Suppressor macrophage (primary cell): ENCODE measurements at regions not wholly inside any gene's neighbourhood (a gene's known extent, or its start where the extent isn't known, plus 50 kb on each side); places are given as distances from the start of the nearest gene placed in this dataset.

Source experiments
- DNase-seq, 4 experiments: peaks; one replicate each; pipeline ENCODE4 v3.0.0-alpha.2; 2020 to 2022

- no peak for DNase-seq
Measured at GRCh38 chr12:91994208-91994797, 151.3 kb downstream of the BTG1 start.

GRCh38 chr12:91993287-91994017, 152.2 kb downstream of the BTG1 start:
- DNase-seq: no peak

DNA sequence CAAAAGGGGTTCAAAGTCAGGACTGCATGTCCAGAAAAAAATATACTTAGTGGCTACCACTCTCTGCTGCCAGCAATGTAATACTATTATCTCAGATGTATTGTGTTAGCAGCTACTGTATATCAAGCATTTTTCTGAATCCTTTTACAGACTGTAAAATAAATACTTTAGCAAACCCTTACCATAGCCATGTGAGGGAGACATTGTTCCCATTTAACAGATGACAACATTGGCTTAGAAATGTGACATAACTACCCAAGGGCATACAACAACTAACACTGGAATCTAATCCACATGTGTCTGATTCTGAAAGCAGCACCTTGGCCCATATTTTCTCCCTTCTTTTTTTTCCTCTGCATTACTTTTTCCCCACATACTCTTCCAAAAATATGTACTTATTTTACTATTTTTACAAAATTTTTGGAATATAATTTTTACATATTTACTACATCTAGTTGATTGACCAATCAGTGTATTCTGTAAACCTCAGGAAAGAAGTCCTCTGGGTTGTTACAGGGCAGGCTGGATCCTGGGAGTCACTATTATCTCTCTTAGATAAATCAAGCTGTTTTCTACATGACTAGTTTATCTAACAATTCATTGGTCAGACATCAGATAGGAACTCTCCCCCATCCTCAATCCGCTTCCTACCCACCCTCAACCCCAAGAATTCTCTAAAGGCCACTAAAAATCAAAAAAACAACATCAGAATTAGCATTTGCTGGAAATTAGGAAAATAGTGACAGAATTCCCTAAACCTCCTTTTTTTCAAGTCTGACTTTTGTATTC, 154.1 kb downstream of the BTG1 start:
- DNase-seq: peak in 2 of 4 experiments; percentile 42 to 50

- DNase-seq: no peak
Measured at GRCh38 chr12:91990525-91990924, 155.1 kb downstream of the BTG1 start.

- DNase-seq: no peak
Measured at GRCh38 chr12:91989143-91989542, 156.5 kb downstream of the BTG1 start.

DNA sequence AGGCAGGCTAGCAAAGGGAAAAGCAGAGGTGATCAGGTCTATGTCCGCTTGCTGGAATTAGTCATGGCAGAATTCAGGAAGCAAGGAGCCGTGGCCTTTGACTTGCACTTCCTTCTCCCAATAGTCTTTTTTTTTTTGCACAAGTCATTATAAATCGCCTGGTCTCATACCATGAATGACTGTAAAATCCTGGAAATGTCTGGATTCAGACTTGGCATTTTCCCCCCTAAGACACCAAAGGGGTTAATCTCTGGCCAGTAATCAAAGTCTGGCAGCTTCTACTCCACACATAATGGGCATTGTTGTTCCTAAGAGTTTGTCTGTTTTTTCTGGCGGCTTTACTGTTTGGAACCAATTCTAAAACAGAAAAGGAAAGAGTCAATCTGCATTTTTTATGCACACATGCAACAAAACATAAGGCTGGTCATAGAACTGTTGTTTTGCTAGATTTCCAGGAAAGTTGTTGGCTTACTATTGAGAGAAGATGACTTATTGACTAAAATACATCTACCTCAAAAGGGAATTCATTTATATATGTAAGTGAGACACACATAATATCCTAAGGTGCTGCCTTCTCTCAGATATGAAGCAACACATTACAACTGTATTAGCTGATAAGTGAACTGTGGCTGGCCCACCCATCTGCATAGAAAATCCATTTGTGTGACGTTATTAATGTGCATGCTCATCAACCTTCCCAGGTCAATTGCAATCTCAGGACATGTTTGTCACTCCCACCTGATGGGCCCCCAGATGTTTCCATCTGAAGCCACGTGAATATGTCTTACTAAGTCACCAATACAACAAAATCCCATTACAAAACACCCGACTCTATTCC, 157.3 kb downstream of the BTG1 start:
- DNase-seq: peak; percentile 41 to 61 (median 57)

DNA sequence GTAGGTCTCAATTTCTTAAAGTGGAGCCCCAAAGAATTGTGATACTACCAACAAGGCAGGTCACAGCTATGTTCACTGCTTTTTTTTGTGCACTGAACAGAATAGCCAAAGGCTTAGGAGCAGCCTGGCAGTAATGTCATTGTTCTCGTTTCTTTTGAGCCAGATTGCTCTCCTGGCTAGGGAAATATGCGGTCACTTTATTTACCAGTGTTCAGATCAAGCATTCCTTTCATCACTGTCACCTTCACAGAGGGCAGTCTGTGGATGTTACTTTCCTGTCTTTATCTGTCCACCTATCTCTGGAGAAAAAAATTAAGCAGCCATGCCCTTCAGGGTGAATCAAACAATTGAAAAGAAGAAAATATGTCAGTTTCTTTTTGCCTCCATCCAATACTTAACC, 159.6 kb downstream of the BTG1 start:
- no peak for DNase-seq

- DNase-seq: no peak
Measured at GRCh38 chr12:91985002-91985787, 160.5 kb downstream of the BTG1 start.

GRCh38 chr12:91984556-91984955, 161.1 kb downstream of the BTG1 start:
- no peak for DNase-seq

DNA sequence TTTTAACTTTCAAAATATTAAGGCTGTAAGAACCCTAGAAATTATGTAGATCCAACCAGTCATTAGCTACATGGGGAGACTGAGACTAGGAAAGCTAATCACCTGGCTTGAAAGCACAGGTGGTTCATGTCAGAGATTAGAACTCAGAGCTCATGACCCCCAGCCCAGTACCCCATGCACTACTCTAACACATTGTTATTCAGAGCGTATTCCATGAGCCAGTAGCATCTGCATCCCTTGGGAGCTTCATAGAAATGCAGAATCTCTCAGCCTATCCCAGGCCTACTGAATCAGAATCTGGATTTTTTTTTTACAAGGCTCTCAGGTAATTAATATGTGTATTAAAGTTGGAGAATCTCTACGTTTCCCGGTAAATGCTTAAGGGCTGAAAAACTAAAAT, 161.7 kb downstream of the BTG1 start:
- no peak for DNase-seq

DNA sequence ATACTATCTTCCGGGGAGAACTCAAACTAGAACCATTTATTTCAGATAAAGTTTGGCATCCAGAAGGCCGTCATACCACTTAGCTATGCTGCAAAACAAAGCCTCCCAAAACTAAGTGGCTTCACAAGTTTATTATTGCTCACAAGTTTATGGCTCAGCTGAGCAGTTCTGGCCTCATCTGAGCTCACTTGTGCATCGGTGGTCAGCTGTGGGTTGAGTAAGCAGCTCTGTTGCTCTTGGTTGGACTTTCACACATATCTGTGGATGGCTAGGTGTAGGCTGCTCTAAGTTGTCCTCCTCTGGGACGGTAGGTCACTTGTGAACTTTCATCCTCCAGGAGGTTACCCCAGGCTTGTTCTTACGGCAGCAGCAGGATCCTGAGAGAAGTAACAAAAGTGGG, 162.7 kb downstream of the BTG1 start:
- peak in 1 of 4 experiments; percentile 3 for DNase-seq

DNA sequence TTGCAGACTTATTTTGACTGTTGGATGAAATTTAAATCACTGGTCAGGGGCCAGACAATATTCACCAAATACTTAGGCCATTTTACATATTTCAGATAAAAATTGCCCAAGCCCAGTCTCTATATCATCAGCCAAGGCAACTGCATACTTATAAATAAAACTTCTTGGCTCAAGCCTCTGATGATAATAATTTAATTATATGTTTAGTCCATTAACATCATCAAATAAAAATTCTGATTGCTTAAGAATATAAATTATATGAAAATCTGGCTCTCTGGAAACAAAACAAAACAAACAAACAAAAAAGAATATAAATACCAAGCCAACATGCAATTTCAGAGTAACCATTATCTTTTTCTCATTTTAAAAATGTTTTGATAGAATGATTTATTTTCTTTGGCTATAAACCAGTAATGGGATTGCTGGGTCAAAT, 165.2 kb downstream of the BTG1 start:
- no peak for DNase-seq

- peak; percentile 44 to 73 (median 62) for DNase-seq
Measured at GRCh38 chr12:91978143-91978542, 167.5 kb downstream of the BTG1 start.

GRCh38 chr12:91975891-91976290, 169.8 kb downstream of the BTG1 start:
- no peak for DNase-seq

GRCh38 chr12:91974541-91975085, 171.0 kb downstream of the BTG1 start:
- DNase-seq: no peak

- DNase-seq: peak in 2 of 4 experiments; percentile 15 to 26
Measured at GRCh38 chr12:91973813-91974212, 171.8 kb downstream of the BTG1 start.

GRCh38 chr12:91972896-91973295, 172.8 kb downstream of the BTG1 start:
- no peak for DNase-seq

DNA sequence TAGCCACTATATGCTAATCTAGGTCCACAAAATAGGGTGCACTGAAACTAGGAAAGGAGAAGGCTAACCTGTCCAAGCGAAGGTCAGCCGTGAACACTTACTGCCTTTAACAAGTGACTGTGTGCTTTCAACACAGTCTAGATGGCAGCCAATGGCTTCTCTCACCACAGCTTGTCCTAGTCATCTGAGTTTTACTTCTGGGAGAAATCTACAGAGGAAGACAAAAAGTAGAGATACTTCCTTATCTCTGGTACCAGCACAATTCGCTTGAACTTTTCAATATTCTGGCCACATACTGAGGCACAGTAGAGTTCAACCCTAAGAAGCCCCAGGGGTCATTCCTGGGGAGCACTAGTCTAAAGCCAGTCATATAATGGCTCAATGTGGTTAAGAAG, 176.9 kb downstream of the BTG1 start:
- DNase-seq: no peak

- DNase-seq: no peak
Measured at GRCh38 chr12:91968076-91968776, 177.4 kb downstream of the BTG1 start.

GRCh38 chr12:91967590-91967989, 178.1 kb downstream of the BTG1 start:
- no peak for DNase-seq

GRCh38 chr12:91965781-91966180, 179.9 kb downstream of the BTG1 start:
- DNase-seq: no peak
